ENCODE measurements at regions not wholly inside any gene's neighbourhood (a gene's known extent, or its start where the extent isn't known, plus 50 kb on each side); places are given as distances from the start of the nearest gene placed in this dataset.

DNA sequence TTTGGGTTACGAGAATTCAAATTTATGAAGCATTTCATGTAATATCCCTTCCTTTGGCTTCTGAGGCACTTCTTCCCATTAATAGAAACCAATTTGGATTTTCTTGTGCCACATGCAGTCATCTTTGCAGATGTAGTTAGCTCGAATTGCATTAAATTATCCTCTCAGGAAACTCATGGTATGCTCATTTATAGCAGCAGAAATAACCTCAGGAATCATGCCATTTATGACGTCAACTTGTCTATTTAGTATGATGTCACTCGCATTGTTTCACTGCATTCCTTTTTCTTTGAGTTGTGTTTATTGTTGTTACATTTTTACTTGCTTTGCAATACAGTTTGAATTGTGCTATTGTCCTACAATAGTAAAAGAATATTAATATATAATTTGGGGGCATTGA is 163.8 kb downstream of the RBM43 start:
- Histone ChIP-seq H3K9me3 (ENCODE audit: low read length) (no peaks in the 10 kb centered on the region), H3K27ac (ENCODE audit: low read depth, low read length, poor library complexity, severe bottlenecking) (no peak overlapping the region), H3K27me3 (ENCODE audit: insufficient read depth, low read length) (no peaks in the 10 kb centered on the region), H3K9ac (ENCODE audit: low read length) (no peak overlapping the region), H3F3A (ENCODE audit: insufficient read depth, low read length) (no peaks in the 10 kb centered on the region), H3K4me2 (ENCODE audit: low read length) (no peak overlapping the region), H3K79me2 (ENCODE audit: insufficient read depth, low read length) (no peaks in the 10 kb centered on the region), H3K4me1 (ENCODE audit: insufficient read depth, low read length, severe bottlenecking) (no peaks in the 10 kb centered on the region), H3K9me2 (ENCODE audit: low read depth, low read length) (no peaks in the 10 kb centered on the region), H3K4me3 (ENCODE audit: low read depth, low read length, poor library complexity, severe bottlenecking) (no peak overlapping the region), H2AFZ (ENCODE audit: low read length) (no peak overlapping the region), H3K36me3 (ENCODE audit: insufficient read depth, low read length) (no peaks in the 10 kb centered on the region), H4K20me1 (ENCODE audit: insufficient read depth, low read length) (no peaks in the 10 kb centered on the region)
- no peak for TF ChIP-seq EZH2 (IDR thresholded peaks at IDR 0.05; ENCODE audit: borderline replicate concordance, low read length)
- TF ChIP-seq, protein P1, sequence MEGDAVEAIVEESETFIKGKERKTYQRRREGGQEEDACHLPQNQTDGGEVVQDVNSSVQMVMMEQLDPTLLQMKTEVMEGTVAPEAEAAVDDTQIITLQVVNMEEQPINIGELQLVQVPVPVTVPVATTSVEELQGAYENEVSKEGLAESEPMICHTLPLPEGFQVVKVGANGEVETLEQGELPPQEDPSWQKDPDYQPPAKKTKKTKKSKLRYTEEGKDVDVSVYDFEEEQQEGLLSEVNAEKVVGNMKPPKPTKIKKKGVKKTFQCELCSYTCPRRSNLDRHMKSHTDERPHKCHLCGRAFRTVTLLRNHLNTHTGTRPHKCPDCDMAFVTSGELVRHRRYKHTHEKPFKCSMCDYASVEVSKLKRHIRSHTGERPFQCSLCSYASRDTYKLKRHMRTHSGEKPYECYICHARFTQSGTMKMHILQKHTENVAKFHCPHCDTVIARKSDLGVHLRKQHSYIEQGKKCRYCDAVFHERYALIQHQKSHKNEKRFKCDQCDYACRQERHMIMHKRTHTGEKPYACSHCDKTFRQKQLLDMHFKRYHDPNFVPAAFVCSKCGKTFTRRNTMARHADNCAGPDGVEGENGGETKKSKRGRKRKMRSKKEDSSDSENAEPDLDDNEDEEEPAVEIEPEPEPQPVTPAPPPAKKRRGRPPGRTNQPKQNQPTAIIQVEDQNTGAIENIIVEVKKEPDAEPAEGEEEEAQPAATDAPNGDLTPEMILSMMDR (IDR thresholded peaks at IDR 0.05; ENCODE audit: low read length): no peak

DNA sequence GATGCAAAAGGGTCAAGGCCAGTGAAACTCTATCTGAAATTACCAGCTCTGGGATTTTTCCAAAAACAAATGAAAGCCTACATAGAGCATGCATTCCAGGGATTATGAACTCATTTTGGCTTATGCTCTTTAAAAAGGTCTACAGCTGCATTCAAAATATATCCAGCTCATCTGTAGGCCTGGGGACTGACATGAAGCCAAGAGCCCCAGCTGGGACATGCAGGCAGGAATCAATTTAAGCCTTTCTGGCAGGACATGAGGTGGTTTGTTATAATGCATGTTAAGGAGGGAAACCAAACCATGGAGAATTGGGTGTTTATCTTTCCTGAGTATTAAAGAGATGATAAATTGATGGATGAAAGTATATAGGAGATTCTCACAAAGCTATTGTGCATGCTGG is 164.5 kb downstream of the RBM43 start:
- Histone ChIP-seq H3F3A (ENCODE audit: insufficient read depth, low read length) (no peaks in the 10 kb centered on the region), H3K9me2 (ENCODE audit: low read depth, low read length) (no peaks in the 10 kb centered on the region), H3K4me1 (ENCODE audit: insufficient read depth, low read length, severe bottlenecking) (no peaks in the 10 kb centered on the region), H3K4me3 (ENCODE audit: low read depth, low read length, poor library complexity, severe bottlenecking) (no peak overlapping the region), H3K79me2 (ENCODE audit: insufficient read depth, low read length) (no peaks in the 10 kb centered on the region), H3K9ac (ENCODE audit: low read length) (no peak overlapping the region), H3K27me3 (ENCODE audit: insufficient read depth, low read length) (no peaks in the 10 kb centered on the region), H4K20me1 (ENCODE audit: insufficient read depth, low read length) (no peaks in the 10 kb centered on the region), H3K9me3 (ENCODE audit: low read length) (no peaks in the 10 kb centered on the region), H3K4me2 (ENCODE audit: low read length) (no peak overlapping the region), H2AFZ (ENCODE audit: low read length) (no peak overlapping the region), H3K36me3 (ENCODE audit: insufficient read depth, low read length) (no peaks in the 10 kb centered on the region), H3K27ac (ENCODE audit: low read depth, low read length, poor library complexity, severe bottlenecking) (no peak overlapping the region)
- TF ChIP-seq, protein P1 (IDR thresholded peaks at IDR 0.05; ENCODE audit: low read length): no peak
- no peak for TF ChIP-seq EZH2 (IDR thresholded peaks at IDR 0.05; ENCODE audit: borderline replicate concordance, low read length)

DNA sequence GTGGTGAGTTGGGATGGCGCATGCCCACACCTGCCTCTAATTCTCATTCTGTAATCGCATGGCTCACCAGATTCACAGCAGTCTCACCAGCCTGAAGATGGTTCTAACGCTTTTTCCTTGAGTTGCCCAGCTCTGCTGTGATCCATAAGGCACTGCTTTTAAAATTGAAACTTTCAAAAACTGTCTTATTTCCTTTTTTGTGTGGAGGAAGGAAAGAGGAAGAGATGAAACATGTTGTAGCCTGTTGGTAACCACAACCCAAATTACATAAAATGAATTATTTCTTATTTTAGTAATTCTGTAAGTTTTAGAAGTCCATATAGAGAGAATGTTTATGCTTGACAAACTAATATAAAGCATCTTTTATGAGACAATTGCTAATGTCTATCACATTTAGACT is 165.4 kb downstream of the RBM43 start:
- Histone ChIP-seq H3K36me3 (ENCODE audit: insufficient read depth, low read length) (no peaks in the 10 kb centered on the region), H3K9ac (ENCODE audit: low read length) (no peak overlapping the region), H2AFZ (ENCODE audit: low read length) (no peak overlapping the region), H3K4me2 (ENCODE audit: low read length) (no peak overlapping the region), H3K27me3 (ENCODE audit: insufficient read depth, low read length) (no peaks in the 10 kb centered on the region), H3K9me3 (ENCODE audit: low read length) (no peaks in the 10 kb centered on the region), H3F3A (ENCODE audit: insufficient read depth, low read length) (no peaks in the 10 kb centered on the region), H4K20me1 (ENCODE audit: insufficient read depth, low read length) (no peaks in the 10 kb centered on the region), H3K4me1 (ENCODE audit: insufficient read depth, low read length, severe bottlenecking) (no peaks in the 10 kb centered on the region), H3K4me3 (ENCODE audit: low read depth, low read length, poor library complexity, severe bottlenecking) (no peak overlapping the region), H3K9me2 (ENCODE audit: low read depth, low read length) (no peaks in the 10 kb centered on the region), H3K27ac (ENCODE audit: low read depth, low read length, poor library complexity, severe bottlenecking) (no peak overlapping the region), H3K79me2 (ENCODE audit: insufficient read depth, low read length) (no peaks in the 10 kb centered on the region)
- TF ChIP-seq EZH2 (IDR thresholded peaks at IDR 0.05; ENCODE audit: borderline replicate concordance, low read length): no peak
- TF ChIP-seq, protein P1 (IDR thresholded peaks at IDR 0.05; ENCODE audit: low read length): no peak
